ENCODE measurements at regions not wholly inside any gene's neighbourhood (a gene's known extent, or its start where the extent isn't known, plus 50 kb on each side); places are given as distances from the start of the nearest gene placed in this dataset.
A peak's percentile ranks its signal among the peaks of the same experiment; 100 is the strongest.

- DNase-seq (ENCODE audit: low read depth, low spot score): no peak
Observed at GRCh38 chr6:91485047-91485446, 898.2 kb upstream of the MAP3K7 start.

GRCh38 chr6:91483415-91484105, 896.7 kb upstream of the MAP3K7 start:
- no peak for DNase-seq (ENCODE audit: low read depth, low spot score)

- DNase-seq (ENCODE audit: low read depth, low spot score): peak; percentile 35
Observed at GRCh38 chr6:91482498-91482897, 895.6 kb upstream of the MAP3K7 start.

- DNase-seq (ENCODE audit: low read depth, low spot score): no peak
Observed at GRCh38 chr6:91480402-91480801, 893.5 kb upstream of the MAP3K7 start.

GRCh38 chr6:91477688-91478087, 890.8 kb upstream of the MAP3K7 start:
- no peak for DNase-seq (ENCODE audit: low read depth, low spot score)

GRCh38 chr6:91476000-91476399, 889.1 kb upstream of the MAP3K7 start:
- no peak for DNase-seq (ENCODE audit: low read depth, low spot score)

GRCh38 chr6:91465393-91465792, 878.5 kb upstream of the MAP3K7 start:
- no peak for DNase-seq (ENCODE audit: low read depth, low spot score)

GRCh38 chr6:91464718-91465117, 877.8 kb upstream of the MAP3K7 start:
- no peak for DNase-seq (ENCODE audit: low read depth, low spot score)

GRCh38 chr6:91464201-91464600, 877.3 kb upstream of the MAP3K7 start:
- DNase-seq (ENCODE audit: low read depth, low spot score): no peak

- no peak for DNase-seq (ENCODE audit: low read depth, low spot score)
Observed at GRCh38 chr6:91462241-91462640, 875.4 kb upstream of the MAP3K7 start.

- DNase-seq (ENCODE audit: low read depth, low spot score): no peak
Observed at GRCh38 chr6:91453224-91453878, 866.5 kb upstream of the MAP3K7 start.

- no peak for DNase-seq (ENCODE audit: low read depth, low spot score)
Observed at GRCh38 chr6:91449539-91449938, 862.7 kb upstream of the MAP3K7 start.

- no peak for DNase-seq (ENCODE audit: low read depth, low spot score)
Observed at GRCh38 chr6:91447530-91448254, 860.8 kb upstream of the MAP3K7 start.

- no peak for DNase-seq (ENCODE audit: low read depth, low spot score)
Observed at GRCh38 chr6:91447081-91447480, 860.2 kb upstream of the MAP3K7 start.

GRCh38 chr6:91443405-91443804, 856.5 kb upstream of the MAP3K7 start:
- DNase-seq (ENCODE audit: low read depth, low spot score): no peak

- DNase-seq (ENCODE audit: low read depth, low spot score): no peak
Observed at GRCh38 chr6:91442342-91442741, 855.5 kb upstream of the MAP3K7 start.

GRCh38 chr6:91438570-91438969, 851.7 kb upstream of the MAP3K7 start:
- DNase-seq (ENCODE audit: low read depth, low spot score): no peak

- DNase-seq (ENCODE audit: low read depth, low spot score): no peak
Observed at GRCh38 chr6:91437315-91437729, 850.5 kb upstream of the MAP3K7 start.

GRCh38 chr6:91436448-91436847, 849.6 kb upstream of the MAP3K7 start:
- DNase-seq (ENCODE audit: low read depth, low spot score): no peak

- no peak for DNase-seq (ENCODE audit: low read depth, low spot score)
Observed at GRCh38 chr6:91435630-91436029, 848.8 kb upstream of the MAP3K7 start.

- no peak for DNase-seq (ENCODE audit: low read depth, low spot score)
Observed at GRCh38 chr6:91434576-91434975, 847.7 kb upstream of the MAP3K7 start.

- DNase-seq (ENCODE audit: low read depth, low spot score): peak; percentile 7
Observed at GRCh38 chr6:91433660-91434534, 847.0 kb upstream of the MAP3K7 start.
